NCI-H187 (cell line): ENCODE measurements at regions not wholly inside any gene's neighbourhood (a gene's known extent, or its start where the extent isn't known, plus 50 kb on each side); places are given as distances from the start of the nearest gene placed in this dataset.
"Not testable (repeated sequence)": the region's sequence is repeated elsewhere in the genome, so short reads cannot be mapped to it uniquely, and the experiment has no call there.

Experiments used
- DNase-seq, 2 experiments: peaks; one replicate each; lab custom pipeline; 2025; lab: John Stamatoyannopoulos, UW

DNA sequence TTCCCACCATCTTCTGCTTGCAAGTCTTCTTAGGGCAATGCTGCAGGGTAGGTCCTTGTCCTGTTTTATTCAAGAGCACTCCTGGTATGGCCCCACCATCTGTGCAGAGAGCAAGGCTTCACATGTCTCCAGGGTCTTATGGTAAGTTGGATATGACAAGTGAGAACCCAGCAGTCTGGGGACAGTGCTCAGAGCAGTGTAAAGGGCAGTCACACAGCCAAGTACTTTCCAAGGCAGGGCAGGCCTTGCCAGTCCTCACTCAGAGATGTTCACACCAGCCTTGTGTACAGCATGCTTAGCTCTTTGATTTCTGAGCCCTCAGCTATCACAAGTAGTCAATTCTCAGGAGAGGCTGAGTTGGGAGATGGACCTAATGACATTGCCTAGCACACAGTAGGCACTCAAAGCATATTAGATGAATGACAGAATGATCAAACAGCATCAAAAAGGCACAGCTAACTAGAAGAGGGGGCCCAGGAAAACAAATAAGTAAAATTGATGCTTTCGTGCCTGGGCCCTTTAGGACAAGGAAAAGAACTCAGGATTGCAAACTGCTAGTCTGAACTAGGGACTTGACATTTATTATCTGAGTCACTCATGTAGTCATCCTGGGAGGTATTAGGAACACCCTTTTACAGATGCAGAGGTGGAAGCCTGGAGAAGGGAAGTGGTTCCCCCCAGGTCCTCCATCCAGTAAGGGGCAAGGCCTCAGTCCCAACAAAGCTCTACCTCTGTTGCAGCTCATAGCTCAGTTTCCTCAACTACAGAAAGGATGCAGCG, 86.7 kb upstream of the CTAGE1 start:
- no peak for DNase-seq

DNA sequence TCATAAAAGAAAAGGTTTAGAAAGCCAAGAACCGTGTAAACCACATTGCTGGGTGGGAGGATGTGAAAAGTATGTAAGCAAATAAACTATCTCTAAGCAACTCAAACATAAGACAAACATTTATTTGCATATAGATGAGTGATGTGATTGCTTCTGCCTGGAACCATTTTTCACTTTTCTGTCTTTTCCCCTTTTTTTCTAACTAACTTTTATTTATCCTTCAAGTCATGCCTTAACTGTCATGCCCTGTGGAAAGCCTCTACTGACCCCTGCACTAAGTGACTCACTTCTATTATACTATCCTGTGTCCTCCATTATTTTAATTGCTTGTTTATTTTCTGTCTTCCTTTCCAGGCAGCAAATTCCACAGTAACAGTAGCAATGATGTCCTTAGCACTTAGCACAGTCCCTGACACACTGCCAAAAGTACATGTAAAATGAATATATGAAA, 87.5 kb upstream of the CTAGE1 start:
- DNase-seq = no peak

DNA sequence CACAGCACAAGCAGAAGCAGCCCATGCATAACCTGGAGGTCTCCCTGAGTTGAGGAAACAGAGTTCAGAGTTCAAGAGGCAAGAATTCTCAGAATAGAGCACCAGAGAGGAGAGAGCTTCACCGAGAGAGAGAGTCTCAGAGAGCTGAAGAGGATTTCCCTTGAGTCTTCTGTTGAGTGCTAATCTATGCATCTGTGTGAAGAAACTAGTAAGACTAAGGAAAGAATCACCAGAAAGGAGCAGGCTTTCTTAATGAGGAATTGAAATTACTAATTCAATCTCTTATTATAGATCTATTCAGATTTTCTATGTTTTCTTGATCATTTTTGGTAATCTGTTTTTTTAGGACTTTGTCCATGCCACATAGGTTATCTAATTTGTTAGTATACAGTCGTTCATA, 89.3 kb upstream of the CTAGE1 start:
- no peak for DNase-seq

DNA sequence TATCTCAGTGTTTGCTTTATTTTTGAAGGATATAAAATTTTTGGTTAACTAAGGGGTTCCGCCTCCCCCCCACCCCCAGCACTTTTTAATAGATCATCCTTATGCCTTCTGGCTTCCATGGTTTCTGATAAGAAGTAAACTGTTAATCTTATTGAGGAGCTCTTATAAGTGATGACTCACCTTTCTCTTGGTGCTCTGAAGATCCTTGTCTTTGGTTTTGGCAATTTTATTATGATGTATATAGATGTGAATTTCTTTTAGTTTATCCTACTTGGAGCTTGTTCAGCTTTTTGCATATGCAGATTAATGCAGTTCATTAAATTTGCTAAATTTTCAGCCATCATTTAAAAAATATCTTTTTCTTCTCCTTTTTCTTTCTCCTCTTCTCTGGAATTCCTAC, 91.7 kb upstream of the CTAGE1 start:
- DNase-seq = no peak

DNA sequence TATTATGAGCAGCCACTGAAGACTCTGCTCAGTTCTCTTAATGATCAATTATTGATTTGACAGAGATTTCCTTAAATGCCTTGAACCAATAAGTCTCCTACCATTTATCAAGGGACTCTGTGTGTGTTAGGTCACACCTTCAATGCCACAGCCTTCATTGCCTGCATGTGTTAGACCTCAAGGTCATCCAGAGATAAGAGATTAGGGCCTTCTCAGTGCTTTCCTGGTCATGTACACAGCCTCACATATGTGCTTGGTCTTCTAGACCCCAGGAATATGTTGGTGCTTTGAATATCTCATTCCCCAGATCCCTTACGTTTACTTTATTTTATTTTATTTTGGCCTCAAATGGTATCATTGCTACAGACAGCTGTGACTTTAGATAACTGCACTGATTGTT, 93.0 kb upstream of the CTAGE1 start:
- no peak for DNase-seq

DNA sequence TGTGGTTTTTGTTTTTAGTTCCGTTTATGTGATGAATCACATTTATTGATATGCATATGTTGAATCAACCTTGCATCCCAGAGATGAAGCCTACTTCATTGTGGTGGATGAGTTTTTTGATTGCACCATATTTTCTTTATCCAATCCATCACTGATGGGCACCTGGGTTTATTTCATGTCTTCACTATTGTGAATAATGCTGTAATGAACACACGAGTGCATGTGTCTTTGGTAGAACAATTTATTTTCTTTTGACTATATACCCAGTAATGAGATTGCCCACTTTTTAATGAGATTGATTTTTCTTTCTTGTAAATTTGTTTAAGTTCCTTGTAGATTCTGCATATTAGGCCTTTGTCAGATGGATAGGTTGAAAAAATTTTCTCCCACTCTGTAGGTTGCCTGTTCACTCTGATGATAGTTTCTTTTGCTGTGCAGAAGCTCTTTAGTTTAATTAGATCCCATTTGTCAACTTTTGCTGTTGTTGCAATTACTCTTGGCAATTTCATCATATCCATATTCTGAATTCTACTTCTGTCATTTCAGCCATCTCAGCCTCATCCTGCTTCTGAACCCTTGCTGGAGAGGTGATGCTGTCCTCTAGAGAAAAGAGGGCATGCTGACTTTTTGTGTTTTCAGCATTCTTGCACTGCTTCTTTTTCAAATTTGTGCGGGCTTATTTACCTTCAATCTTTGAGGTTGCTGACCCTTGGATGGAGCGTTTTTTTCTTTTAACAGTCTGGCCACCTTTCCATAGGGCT, 96.2 kb upstream of the CTAGE1 start:
- DNase-seq = no peak

DNA sequence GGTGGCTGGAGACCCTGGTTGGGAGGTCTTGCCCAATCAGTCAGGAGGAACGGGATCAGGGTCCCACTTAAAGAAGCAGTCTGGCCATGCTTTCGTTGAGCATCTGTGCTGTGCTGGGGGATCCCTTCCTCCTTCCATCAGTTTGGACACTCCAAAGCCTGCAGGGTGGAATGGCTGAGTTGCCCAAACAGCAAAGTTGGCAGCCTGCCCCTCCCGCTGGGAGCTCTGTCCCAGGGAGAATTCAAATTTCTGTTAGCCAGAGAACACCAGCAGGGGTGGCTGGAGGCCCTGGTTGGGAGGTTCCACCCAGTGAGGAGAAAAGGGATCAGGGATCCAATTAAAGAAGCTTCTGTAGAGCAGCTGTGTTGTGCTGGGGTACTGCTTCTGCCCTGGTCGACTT, 96.9 kb upstream of the CTAGE1 start:
- DNase-seq = no peak

DNA sequence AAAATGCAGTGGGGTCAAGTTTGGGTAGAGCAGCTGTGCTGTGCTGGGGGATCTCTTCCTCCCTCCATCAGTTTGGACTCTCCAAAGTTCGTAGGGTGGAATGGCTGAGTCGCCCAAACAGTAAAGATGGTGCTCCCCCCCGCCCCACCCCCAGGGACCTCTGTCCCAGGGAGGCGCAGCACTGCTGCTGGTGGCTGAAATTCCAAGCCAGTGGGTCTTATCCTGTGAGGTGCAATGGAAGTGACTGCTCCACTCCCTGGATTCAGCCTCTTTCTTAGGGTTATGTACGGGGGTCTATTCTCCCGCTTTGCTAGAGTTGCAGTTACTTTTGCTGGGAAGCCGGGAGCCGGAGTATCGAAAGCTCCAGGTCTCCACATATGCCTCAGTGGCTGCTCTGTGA, 97.5 kb upstream of the CTAGE1 start:
- DNase-seq = no peak

DNA sequence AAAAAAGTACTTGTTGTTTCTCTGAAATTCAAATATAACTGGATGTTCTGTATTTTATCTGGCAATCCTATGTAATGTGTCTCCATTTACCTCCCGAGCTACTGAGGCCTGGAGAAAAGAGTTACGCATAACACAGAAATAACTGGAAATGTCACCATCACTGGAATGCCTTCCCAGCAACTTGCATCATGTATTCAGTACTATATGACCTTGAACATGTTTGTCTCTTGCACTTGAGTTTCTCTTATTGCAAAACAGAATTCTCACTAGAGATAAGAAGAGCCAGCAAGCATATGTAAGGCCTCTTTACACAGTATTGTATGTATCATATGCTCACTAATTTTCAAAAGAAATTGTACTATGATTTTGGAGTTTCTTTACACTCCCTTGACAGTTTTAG, 99.6 kb upstream of the CTAGE1 start:
- no peak for DNase-seq

DNA sequence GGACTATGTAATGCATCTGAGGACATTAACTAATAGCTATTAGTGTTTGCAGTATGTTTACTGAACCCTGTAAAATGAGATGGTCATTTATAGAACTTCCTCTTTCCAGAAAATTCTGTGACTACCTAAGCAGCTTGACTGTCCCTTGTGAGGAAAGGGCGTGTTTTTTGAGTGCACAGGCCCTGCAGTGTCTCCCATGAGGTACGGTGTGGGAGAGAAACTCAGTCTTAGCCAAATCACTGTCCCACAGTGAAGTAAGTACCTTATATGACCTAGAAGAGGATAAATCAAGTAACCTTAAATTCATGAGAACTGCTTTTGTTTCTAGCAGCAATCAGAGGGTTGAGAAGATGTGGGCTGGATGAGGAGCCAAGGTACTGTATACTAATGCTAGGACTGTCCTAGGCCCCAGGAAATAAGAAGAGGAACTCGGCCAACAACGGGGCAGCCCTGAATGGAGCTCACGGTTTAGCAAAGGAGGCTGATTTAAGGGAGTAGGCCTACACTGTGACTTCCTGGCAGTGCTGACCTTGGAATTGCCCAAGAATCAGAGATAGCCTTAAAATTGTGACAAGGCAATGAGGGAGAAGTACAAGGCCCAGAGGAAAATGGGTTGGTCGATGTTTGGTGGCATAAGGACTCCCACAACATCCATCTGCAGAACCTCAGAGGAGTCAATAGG, 103.5 kb upstream of the CTAGE1 start:
- DNase-seq = no peak

DNA sequence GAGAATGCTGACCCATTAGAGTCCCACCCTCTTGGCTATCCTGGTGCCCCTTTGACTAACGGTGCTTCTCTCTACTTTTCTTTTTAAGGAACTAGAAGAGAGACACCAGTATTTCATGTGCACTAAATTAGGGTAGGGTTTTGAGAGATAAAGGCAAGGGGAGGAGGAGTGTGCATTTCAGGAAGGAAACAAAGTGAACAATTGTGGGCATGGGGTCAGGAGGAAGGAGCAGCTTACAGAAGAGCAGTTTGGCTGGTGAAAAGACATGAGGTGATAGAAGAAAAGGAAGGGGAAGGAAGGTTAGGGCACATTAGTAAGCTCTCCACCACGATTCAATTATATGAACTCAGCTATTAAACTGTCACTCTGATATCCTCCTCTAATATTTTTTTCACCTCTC, 105.8 kb upstream of the CTAGE1 start:
- no peak for DNase-seq

DNA sequence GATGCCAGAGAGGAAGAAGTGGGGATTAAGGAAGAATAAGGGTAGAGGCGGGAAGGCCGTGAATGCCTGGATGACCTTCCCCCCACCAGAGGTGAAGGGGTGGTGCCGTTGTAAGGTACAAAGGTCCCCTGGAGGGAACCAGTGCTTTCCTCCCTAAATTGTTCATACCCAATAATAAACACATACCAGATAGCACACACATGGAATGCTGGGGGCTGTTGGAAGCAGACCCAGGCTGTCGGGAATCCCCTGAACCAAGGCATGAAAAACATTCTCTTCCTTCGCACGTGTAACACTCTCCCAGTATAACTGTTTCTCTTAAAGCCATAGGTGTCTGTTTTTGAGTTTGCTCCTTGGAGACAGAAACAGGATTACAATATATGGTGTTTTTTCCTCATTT, 107.1 kb upstream of the CTAGE1 start:
- no peak for DNase-seq

DNA sequence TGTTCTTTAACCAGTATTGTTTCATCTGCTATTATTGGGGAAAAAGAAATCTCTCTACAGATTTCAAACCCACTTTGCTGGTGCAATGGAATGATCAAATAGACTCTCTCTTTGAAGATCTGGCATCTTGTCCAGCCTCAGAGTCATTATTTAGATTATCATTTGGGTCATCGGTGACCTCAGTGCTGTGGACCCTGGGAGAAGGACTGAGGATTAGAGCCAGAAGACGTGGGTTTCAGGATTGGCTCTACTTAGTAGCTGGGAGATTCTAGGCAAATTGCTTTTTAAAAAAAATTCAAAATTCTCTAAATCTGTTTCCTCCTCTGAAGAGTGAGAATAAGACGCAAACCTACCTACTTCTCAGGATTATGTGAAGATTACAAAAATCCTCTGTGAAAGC, 107.6 kb upstream of the CTAGE1 start:
- no peak for DNase-seq

DNA sequence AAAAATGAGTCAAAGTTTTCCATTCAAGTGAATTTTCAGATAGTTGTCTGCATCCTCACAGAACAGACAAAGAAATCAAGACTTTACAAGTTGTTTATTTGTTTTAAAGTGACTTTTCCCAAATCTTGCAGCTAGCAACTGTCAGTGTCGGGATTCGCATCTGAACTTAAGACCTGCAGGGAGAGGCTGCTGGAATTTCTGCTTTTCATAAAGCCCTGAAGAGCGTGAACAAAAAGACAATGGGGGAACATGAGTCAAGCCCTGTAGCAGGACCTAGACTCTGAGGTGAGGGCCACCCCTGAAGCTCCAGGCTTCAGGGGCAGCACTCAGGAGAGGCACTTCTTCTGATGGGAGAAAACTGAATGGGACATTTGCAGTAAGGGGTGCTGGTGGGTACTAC, 108.2 kb upstream of the CTAGE1 start:
- DNase-seq = no peak

DNA sequence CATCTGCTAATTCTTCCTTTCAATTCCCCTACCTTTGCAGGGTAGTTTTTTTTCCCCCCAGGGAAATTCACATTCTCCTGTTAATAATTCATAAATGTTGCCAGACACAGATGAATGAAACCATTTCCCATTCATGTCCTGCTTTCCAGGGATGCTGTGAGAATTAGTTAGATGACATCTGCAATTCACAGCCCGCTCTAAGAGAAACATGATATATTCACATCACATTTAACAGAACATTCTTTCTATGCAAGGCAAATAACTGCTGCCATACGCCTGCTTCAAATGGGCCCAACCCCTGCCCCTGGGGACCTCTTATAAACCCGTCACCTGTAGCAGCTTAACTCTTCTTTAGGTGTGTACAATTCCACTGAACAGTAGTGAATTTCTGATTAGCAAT, 110.6 kb upstream of the CTAGE1 start:
- DNase-seq = peak; percentile 23 to 50

DNA sequence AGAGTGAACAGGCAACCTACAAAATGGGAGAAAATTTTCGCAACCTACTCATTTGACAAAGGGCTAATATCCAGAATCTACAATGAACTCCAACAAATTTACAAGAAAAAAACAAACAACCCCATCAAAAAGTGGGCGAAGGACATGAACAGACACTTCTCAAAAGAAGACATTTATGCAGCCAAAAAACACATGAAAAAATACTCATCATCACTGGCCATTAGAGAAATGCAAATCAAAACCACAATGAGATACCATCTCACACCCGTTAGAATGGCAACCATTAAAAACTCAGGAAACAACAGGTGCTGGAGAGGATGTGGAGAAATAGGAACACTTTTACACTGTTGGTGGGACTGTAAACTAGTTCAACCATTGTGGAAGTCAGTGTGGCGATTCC, 117.0 kb upstream of the CTAGE1 start:
- not testable (repeated sequence) for DNase-seq

DNA sequence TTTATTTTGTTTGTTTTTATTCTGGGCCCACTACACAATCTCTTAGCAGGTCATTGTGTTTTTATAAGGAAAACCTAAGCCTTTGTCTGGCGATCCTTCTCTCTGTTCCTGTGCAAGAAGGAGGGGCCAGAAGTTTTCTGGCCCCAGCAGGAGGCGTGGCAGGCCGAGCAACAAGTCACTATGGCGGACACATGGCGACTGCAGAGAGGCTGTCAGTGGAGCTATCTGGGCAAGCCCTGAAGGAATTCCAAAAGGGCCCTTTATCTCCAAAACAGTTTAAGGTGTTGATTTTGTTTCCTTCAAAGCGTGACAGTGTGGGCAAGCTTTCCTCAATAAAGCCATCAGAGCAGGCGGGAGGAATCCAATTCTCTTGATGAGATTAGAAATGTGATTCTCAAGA, 118.8 kb upstream of the CTAGE1 start:
- no peak for DNase-seq

DNA sequence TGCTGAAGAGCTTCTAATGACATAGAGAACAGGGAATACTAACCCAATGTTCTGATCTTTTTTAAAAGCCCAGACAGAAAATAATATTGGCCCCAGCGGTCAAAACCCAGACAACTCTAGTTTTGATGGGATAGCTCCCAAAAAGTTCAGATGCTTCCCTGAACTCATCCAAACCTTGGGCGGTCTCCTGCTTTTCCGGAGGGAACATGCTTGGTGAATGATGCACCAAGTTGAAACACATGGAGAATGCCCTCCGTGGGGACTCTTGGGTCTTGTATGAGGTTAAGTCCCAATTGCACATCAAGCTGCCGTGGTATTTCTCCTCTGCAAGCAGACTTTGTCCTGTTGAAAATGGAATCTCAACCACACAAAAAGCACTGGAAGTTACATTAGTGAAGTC, 120.7 kb upstream of the CTAGE1 start:
- no peak for DNase-seq

DNA sequence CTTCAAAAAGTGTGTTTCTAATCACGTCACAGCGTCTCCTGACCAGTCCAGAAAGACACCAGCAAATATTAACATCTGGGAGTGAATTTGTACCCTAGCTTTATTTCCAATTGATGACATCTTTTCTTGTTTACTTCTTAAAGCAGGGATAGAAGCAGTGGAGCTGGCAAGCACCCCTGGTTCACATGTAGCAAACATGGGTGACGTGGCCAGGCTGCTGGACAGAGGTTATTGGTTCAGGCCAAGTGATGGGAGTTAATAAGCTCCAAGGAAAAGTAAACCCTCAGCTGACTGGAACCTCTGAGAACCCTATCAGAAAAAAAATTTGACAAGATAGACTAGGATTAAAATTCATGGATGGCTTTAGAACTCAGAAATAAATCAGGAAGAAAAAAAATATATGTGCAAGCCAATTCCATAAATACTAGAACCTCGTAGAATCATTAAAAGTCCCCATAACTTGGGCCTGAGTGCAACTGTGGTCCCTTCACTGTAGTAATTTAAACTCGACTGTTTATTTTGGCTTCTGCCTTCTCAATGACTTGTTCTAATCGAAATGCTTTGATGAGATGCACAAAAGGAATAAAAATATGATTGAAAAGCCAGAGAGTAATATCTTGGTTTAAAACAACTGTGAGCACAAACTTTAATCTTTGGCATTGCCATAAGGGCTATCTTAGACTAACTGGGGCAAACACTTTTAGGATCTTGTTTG, 121.5 kb upstream of the CTAGE1 start:
- no peak for DNase-seq

DNA sequence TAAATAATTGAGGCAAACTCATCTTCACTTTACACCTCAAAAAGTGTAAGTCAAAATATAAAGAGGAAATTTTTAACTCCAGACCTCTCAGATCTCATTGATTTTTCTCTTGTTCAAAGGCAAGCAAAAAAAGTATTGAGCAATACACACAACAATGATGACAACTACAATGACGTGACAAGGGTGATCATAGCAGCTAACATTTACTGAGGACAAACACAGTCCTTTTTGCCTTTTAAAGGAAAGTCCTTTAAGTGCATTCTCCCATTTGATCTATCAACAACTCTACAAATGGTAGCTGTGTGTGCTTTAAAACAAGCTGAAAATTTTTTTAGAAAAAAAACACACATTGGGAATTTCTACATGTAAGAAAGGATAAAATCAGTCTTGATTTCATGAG, 123.5 kb upstream of the CTAGE1 start:
- no peak for DNase-seq

DNA sequence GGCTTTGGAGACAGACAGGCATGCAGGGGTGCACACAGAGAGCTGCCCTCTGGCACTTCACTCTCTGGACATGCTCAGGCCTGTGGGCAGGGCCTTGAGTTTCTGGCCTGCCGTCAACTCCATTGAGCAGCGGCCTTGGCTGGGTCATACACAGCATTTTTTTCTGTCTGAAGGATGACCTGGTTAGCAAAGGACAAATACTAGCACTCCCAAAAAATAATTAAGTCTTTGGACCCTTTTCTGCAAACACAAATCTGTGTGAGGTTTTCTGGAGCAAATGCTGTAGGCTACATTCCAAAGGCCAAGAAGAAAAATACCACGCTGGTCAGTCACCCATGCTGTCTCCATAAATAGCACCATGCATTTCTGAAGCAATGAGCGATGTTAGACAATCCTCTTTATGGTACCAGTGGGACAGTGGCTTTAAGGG, 124.7 kb upstream of the CTAGE1 start:
- no peak for DNase-seq

DNA sequence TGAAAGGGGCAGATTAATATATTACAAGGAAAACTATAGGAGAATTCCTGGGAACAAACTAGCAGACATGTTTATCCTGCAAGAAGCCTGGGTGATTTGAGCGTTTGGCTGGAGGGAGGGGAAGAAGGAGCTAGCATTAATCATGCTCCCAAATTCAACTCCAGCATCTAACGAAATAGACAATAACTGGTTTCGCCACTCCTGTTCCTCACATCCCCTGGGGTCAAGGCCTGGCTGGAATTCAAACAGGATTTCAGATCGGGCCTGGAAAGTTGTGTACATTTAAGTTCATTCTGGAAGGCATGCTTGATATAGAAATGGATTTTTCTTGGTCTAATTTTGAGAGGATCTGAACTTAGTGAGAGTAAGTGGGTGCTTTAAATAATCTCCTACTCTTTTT, 126.1 kb upstream of the CTAGE1 start:
- DNase-seq = no peak
